Ovary (tissue), 3 donors: ENCODE measurements at regions not wholly inside any gene's neighbourhood (a gene's known extent, or its start where the extent isn't known, plus 50 kb on each side); places are given as distances from the start of the nearest gene placed in this dataset.

ENCODE experiments used
- EP300 ChIP-seq: sonication (generic); formaldehyde crosslinking; IDR thresholded peaks from one replicate; pipeline ENCODE4 v1.6.1; 2017; ENCODE audit warnings: antibody characterized with exemption
- TF ChIP-seq, protein P1 (sequence below), 3 donors: fragments of 450-650 bp in 2 of 3; fragments of 200-600 bp in 1 of 3; IDR thresholded peaks; one replicate each; pipeline versions ENCODE4 v1.5.1 to v1.8.0; 2016 to 2022; ENCODE audit warnings: antibody characterized with exemption in 3 of 3, mild to moderate bottlenecking in 1 of 3
- donor health status: DM: no; HTN: no; CAD: no.

DNA sequence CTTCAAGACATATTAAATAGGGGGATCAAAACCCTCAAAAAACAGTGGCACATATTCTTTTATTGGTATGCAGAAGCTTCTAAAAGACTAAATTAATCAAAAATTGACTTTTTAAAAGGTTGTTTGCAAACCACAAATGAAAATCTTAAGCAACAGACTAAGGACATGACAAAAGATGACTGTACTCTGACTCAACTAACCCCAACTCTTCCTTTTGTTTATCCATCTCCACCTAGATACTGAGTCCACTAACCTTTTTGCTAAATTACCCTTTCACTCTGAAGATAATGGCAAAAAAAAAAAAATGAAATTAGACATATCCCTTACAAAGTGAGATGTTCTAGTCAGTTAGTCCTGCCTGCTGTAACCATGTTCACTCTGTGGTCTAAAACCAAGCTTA is 91.6 kb upstream of the NLRP2B start:
- no peak for TF ChIP-seq EP300
- TF ChIP-seq, protein P1, sequence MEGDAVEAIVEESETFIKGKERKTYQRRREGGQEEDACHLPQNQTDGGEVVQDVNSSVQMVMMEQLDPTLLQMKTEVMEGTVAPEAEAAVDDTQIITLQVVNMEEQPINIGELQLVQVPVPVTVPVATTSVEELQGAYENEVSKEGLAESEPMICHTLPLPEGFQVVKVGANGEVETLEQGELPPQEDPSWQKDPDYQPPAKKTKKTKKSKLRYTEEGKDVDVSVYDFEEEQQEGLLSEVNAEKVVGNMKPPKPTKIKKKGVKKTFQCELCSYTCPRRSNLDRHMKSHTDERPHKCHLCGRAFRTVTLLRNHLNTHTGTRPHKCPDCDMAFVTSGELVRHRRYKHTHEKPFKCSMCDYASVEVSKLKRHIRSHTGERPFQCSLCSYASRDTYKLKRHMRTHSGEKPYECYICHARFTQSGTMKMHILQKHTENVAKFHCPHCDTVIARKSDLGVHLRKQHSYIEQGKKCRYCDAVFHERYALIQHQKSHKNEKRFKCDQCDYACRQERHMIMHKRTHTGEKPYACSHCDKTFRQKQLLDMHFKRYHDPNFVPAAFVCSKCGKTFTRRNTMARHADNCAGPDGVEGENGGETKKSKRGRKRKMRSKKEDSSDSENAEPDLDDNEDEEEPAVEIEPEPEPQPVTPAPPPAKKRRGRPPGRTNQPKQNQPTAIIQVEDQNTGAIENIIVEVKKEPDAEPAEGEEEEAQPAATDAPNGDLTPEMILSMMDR (IDR thresholded peaks at IDR 0.05) = no peak
